OCI-LY3 (cell line): ENCODE measurements at regions not wholly inside any gene's neighbourhood (a gene's known extent, or its start where the extent isn't known, plus 50 kb on each side); places are given as distances from the start of the nearest gene placed in this dataset.

Experiments
- H2AFZ ChIP-seq: fragments of 200-600, 300-600 bp; shearing (Covaris generic); 2 replicates; pipeline ENCODE4 v1.6.0; 2014; ENCODE audit warnings: antibody characterized with exemption, low read depth, low read length
- H3K27ac ChIP-seq: fragments of 200-600, 300-600 bp; sonication (generic); 2 replicates; pipeline ENCODE4 v1.5.1; 2014; ENCODE audit warnings: mild to moderate bottlenecking, low read length, moderate library complexity, mixed read lengths
- H3K27me3 ChIP-seq: fragments of 200-600, 300-600 bp; sonication (generic); 2 replicates; pipeline ENCODE4 v1.6.1; 2014; ENCODE audit warnings: low read depth, low read length, mixed read lengths
- H3K36me3 ChIP-seq: fragments of 200-600, 300-600 bp; sonication (generic); replicated peaks from 2 replicates; pipeline ENCODE3; 2014; ENCODE audit warnings: low read depth, low read length, mixed read lengths
- H3K4me1 ChIP-seq: fragments of 300-600, 200-600 bp; sonication (generic); 2 replicates; pipeline ENCODE4 v1.6.1; 2014; ENCODE audit warnings: low read length, mixed read lengths
- H3K4me2 ChIP-seq: fragments of 200-600, 300-600 bp; sonication (generic); 2 replicates; pipeline ENCODE4 v1.6.1; 2014; ENCODE audit warnings: low read length, mixed read lengths
- H3K4me3 ChIP-seq: fragments of 300-600, 200-600 bp; sonication (generic); 2 replicates; pipeline ENCODE4 v1.5.1; 2014; ENCODE audit warnings: antibody characterized with exemption, mild to moderate bottlenecking, low read length, moderate library complexity
- H3K79me2 ChIP-seq: fragments of 300-600, 200-600 bp; shearing (Covaris generic); 2 replicates; pipeline ENCODE4 v1.6.1; 2014; ENCODE audit warnings: mild to moderate bottlenecking, low read length, mixed read lengths
- H3K9ac ChIP-seq: fragments of 300-600, 200-600 bp; shearing (Covaris generic); 2 replicates; pipeline ENCODE4 v1.6.0; 2014; ENCODE audit warnings: mild to moderate bottlenecking, low read length, moderate library complexity
- H3K9me3 ChIP-seq: fragments of 200-600, 300-600 bp; shearing (Covaris generic); 2 replicates; pipeline ENCODE4 v1.6.1; 2014; ENCODE audit warnings: low read length, mixed read lengths; ENCODE audit not compliant: insufficient read depth
- H4K20me1 ChIP-seq: fragments of 200-600, 300-600 bp; sonication (generic); 2 replicates; pipeline ENCODE4 v1.6.1; 2016; ENCODE audit warnings: low read length, mixed read lengths; ENCODE audit not compliant: insufficient read depth
- EZH2phosphoT487 ChIP-seq: fragments of 200-600 bp; shearing (Covaris generic); IDR thresholded peaks from 2 replicates; pipeline ENCODE4 v1.6.1; 2018; ENCODE audit warnings: antibody characterized with exemption, mixed run types, low read depth
- TF ChIP-seq, protein P1 (sequence below): fragments of 200-600, 300-600 bp; sonication (generic); IDR thresholded peaks from 2 replicates; pipeline ENCODE4 v1.5.1; 2014; ENCODE audit warnings: antibody characterized with exemption, low read length, low read depth

DNA sequence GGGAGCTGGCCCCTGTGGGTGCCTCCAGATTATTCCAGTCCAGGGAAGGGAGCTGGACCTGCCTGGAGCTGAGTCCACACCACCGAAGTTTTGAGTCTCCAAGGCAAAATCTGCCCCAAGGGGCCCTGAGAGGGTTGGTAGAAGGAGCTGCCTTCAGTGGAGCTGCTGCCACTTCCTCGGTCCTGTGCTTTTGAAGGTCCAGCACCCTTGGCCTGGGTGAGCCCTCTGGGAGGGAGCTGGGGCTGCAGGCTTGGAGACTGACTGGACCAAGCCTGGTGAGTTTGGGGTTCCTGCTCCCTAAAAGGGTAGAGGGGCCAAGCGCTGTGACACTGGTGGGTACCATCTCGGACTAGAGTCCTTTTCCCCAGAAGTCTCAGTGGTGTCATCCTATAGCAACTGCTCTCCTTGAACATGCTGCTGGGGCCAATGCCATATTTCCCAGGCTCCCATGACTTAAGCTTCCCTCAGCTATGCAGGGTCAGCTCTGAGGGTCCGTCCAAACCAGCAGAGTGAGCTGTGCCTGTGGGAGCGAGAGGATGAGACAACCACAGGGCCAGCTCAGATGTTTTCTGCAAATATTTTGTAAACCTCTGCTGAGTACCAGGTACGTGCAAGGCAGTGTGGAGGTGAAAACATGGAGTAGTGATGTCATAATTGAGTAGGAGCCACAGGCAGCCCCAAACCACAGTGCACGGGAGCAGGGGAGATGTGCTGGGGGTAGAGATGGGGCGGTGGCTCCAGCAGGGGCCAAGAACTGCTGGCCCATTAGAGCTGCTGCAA, 96.0 kb downstream of the ABHD5 start:
- Histone ChIP-seq H2AFZ (no peak overlapping the region), H3K4me1 (no peaks in the 10 kb centered on the region), H3K9me3 (no peaks in the 10 kb centered on the region), H3K4me3 (no peak overlapping the region), H3K27ac (no peak overlapping the region), H3K9ac (no peak overlapping the region), H3K27me3 (peaks cover 20% of the 10 kb centered on the region), H3K36me3 (no peaks in the 10 kb centered on the region), H4K20me1 (no peaks in the 10 kb centered on the region), H3K79me2 (no peaks in the 10 kb centered on the region), H3K4me2 (no peak overlapping the region)
- TF ChIP-seq EZH2phosphoT487, result no peak
- TF ChIP-seq, protein P1, sequence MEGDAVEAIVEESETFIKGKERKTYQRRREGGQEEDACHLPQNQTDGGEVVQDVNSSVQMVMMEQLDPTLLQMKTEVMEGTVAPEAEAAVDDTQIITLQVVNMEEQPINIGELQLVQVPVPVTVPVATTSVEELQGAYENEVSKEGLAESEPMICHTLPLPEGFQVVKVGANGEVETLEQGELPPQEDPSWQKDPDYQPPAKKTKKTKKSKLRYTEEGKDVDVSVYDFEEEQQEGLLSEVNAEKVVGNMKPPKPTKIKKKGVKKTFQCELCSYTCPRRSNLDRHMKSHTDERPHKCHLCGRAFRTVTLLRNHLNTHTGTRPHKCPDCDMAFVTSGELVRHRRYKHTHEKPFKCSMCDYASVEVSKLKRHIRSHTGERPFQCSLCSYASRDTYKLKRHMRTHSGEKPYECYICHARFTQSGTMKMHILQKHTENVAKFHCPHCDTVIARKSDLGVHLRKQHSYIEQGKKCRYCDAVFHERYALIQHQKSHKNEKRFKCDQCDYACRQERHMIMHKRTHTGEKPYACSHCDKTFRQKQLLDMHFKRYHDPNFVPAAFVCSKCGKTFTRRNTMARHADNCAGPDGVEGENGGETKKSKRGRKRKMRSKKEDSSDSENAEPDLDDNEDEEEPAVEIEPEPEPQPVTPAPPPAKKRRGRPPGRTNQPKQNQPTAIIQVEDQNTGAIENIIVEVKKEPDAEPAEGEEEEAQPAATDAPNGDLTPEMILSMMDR, result no peak

- TF ChIP-seq, protein P1, result no peak
- TF ChIP-seq EZH2phosphoT487, result no peak
- no peak overlapping the region for H3K4me2 ChIP-seq
These were observed 96.6 kb downstream of the ABHD5 start for GRCh38 chr3:43787330-43787729.

GRCh38 chr3:43789028-43789427, 98.3 kb downstream of the ABHD5 start:
- Histone ChIP-seq H4K20me1 (no peaks in the 10 kb centered on the region), H3K9ac (no peak overlapping the region), H3K4me1 (no peaks in the 10 kb centered on the region), H3K27ac (no peak overlapping the region), H3K27me3 (peaks cover 26% of the 10 kb centered on the region), H3K9me3 (no peaks in the 10 kb centered on the region), H3K4me3 (no peak overlapping the region), H3K36me3 (no peaks in the 10 kb centered on the region), H3K79me2 (no peaks in the 10 kb centered on the region), H3K4me2 (no peak overlapping the region), H2AFZ (no peak overlapping the region)
- TF ChIP-seq, protein P1, result no peak
- TF ChIP-seq EZH2phosphoT487, result no peak

More at GRCh38 chr3:43787330-43787729, 96.6 kb downstream of the ABHD5 start:
- peaks cover 26% of the 10 kb centered on the region for H3K27me3 ChIP-seq
- H3K79me2 ChIP-seq, result no peaks in the 10 kb centered on the region
- H3K36me3 ChIP-seq, result no peaks in the 10 kb centered on the region
- no peak overlapping the region for H3K9ac ChIP-seq
- H3K27ac ChIP-seq, result no peak overlapping the region
- H4K20me1 ChIP-seq, result no peaks in the 10 kb centered on the region
- H3K9me3 ChIP-seq, result no peaks in the 10 kb centered on the region
- no peak overlapping the region for H3K4me3 ChIP-seq
- no peak overlapping the region for H2AFZ ChIP-seq
- H3K4me1 ChIP-seq, result no peaks in the 10 kb centered on the region

GRCh38 chr3:43790060-43790459, 99.3 kb downstream of the ABHD5 start:
- Histone ChIP-seq H2AFZ (no peak overlapping the region), H3K9me3 (no peaks in the 10 kb centered on the region), H3K4me2 (no peak overlapping the region), H3K27ac (no peak overlapping the region), H3K36me3 (no peaks in the 10 kb centered on the region), H3K79me2 (no peaks in the 10 kb centered on the region), H3K4me1 (no peaks in the 10 kb centered on the region), H3K4me3 (no peak overlapping the region), H3K9ac (no peak overlapping the region), H3K27me3 (peaks cover 28% of the 10 kb centered on the region), H4K20me1 (no peaks in the 10 kb centered on the region)
- no peak for TF ChIP-seq EZH2phosphoT487
- TF ChIP-seq, protein P1, result no peak
